GM18870 (cell line): ENCODE measurements at regions not wholly inside any gene's neighbourhood (a gene's known extent, or its start where the extent isn't known, plus 50 kb on each side); places are given as distances from the start of the nearest gene placed in this dataset.

ENCODE experiments used
- ATAC-seq: cut with Tn5 transposase; IDR thresholded peaks from one replicate; pipeline ENCODE4 v1.9.1; 2021; ENCODE audit warnings: moderate library complexity; ENCODE audit not compliant: unreplicated experiment

DNA sequence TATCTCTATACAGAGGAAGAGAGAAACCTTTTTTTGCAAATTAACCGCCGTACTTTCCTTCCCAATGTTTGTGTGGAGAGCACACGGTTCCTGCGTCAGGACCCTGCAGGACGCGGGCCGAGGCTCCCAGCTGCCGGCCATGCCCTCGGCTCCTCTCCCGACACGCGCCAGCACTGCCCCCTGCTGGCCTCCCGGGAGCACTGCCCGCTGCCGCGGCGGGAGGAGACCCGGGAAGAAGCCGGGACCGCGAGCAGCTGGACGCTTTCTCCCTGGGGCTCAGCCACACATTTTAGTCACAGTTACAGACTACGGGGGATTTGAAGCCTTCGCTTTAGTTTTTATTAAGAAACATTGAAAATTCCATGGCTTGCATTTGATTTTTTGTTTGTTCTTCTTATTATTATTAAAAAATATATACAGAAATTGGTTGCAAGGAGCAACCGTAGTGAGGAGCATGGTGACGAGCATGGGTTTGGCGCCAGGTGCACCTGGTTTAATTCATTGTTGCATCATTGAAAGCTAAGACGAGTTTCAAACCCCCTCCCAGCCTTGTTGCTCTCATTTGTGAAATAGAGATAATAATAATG is 401.2 kb downstream of the GALR1 start:
- no peak for ATAC-seq

GRCh38 chr18:77651441-77651840 is 401.8 kb downstream of the GALR1 start:
- no peak for ATAC-seq

DNA sequence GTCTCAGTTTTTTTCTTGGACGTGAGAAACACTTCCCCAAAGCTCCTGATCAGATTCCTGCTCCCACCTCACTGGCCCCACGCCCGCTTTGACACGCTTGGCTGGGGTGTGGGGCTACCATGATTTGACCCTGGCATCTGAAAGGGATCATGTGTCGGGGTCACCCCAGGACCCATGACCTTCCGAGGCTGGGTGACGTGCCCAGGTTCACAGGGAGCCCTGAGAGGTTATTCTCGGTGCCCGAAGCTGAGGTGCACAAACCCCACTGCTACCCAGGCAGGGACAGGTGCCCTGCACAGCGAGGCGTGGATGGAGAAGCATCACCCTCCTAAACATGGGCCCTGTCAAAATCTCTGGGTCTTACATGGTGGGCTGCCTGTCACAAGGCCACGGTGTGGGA is 404.1 kb downstream of the GALR1 start:
- no peak for ATAC-seq

DNA sequence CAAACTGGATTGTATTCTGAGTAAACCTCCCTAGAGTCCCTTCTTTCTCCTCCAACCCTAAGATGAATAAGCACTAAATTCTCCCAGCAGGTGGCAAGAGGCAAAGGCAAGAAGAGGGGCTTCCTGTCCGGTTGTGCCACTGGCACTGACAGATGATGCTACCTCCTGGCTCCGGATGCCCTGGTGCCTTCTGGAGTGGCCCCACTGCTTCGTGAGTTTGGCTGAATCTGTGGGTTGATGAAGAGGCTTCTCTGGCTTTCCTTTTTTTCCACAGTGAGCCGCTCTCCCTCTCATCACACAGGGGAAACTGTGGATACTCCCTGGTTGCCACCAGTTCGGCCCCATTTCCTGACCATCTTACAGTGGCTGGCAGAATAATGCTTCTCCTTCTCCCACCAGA is 404.7 kb downstream of the GALR1 start:
- ATAC-seq = no peak

DNA sequence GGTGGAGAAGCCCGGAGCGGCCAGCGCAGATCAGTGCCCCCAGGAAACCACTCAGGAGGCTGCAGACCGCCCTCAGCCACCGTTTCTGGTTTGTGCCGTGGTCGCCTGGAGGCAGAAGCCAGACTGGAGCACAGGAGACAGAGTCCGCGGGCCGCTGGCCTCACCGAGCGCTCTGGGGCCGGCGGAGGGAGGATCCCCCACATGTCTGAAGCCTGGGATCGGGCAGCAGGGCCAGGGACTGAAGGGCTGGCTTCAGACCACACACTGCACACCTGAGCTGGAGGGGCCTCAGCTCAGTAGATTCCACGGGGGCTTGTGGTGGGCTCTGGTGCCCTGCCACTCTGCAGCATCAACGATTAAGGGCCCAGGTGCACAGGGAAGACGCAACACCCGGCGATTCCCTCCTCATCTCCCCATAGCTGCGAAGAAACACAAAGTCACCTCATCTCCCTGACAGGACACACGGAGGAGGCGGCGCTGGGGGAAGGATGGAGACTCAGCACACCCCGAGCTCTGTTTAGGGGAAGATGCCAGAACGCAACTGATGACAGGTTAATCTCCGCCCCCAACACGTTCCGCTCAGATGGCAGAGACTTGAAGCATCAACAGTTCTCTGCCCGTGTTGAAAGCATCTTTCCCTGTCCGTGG is 408.1 kb downstream of the GALR1 start:
- no peak for ATAC-seq

GRCh38 chr18:77658299-77658662 is 408.6 kb downstream of the GALR1 start:
- ATAC-seq = no peak

- ATAC-seq = no peak
Measured at GRCh38 chr18:77658751-77659448, 409.3 kb downstream of the GALR1 start.

DNA sequence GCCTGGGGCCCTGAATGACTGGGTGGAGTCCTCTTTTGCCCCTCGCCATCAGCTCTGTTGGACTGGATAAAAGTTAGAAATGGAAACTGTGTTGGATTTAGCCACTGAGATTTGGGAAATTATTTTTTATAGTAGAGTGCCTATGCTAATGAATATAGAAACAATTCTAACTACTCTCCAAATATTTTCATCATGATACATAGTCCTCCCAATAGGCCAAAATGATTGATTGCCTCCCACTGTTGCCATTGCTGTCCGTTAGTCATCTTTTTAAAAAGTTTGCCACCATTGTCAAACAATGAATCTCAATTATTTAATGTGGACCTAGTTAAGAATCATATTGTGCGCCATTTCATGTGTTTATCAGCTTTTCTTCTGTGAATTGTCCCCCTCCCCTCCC is 417.0 kb downstream of the GALR1 start:
- no peak for ATAC-seq

DNA sequence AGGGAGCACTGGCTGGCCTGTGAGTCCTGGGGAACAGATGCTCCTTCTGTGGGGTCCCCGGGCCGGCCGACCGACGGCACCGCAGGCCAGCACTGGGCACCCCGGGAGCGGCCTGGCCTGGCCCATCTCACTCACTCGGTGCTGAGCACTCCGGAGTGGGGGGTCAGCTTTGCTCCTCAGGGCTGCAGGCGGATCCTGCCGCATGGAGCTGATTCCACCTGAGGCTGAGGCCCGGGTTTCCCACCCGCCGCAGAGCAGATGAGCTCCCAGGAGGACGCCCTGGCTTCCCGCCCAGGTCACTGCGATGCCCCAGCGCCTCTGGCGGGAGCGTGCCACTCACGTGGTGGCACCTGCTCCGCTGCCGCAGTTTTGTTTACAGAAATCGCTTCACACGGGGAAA is 418.6 kb downstream of the GALR1 start:
- no peak for ATAC-seq

DNA sequence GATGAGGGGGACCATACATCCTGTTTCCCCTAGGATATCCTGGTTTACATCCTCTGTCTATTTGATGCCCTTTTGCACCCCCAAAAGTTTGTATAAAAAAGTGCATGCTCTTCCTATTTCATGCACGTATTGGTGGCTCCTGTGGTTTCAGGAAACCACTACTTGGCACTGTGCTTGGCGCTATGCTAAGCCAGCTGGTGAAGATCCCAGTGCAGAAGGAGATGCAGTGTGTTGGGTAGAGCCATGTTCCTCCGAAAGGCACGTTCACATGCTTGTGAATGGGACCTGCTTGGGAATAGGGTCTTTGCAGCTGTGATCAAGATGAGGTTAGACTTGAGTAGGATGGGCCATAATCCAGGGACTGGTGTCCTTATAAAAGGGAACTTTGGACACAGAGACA is 419.7 kb downstream of the GALR1 start:
- no peak for ATAC-seq

DNA sequence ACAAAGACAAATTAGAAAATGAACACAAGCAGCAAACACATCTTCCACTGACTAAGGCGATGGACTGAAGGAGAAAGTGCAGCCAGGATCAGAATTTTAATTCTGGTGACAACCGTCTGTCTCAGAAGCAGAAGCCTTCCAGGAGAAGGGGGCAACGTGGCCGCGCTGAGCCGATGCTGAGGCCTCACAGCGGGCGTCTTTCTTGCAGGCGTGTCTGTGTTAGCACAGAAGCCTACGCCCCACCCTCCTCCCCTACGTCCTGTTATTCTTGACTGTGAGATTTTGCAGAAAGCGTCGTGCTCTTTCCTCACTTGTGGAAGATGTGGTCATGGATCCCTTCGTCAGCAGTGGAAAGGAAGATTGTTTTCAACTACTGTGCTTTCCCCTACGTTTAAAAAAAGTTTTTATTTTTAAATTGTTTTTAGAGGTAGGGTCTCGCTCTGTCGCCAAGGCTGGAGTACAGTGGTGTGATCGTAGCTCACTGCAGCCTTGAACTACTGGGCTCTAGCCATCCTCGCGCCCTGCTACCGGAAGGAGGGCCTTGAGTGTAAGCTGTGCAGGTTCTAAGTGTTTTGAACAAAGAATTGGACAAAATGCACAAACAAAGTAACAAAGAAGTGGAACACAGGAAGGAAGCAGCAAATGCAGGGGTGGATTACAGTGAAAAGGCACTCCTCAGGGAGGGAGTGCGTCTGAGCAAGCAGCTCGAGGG is 422.0 kb downstream of the GALR1 start:
- no peak for ATAC-seq

- no peak for ATAC-seq
Measured at GRCh38 chr18:77676910-77677309, 427.3 kb downstream of the GALR1 start.

- ATAC-seq = no peak
Measured at GRCh38 chr18:77677536-77677935, 427.9 kb downstream of the GALR1 start.

DNA sequence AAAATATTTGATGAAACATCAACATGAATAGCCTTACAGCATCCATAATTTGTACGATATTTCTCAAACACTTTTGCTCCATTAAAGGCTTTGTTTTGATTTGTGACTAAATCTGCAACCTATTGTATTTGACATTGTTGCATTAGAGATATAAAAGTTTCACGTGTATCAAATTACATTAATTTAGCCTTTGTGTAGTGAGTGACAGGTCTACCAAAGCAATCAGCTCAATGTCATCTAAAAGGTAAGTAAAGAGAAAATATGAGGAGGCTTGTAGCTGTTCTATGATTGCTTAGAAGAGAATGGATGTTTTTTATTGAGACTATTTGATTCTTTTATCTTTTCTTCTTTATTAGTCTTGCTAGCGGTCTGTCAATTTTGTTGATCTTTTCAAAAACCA is 430.2 kb downstream of the GALR1 start:
- no peak for ATAC-seq

DNA sequence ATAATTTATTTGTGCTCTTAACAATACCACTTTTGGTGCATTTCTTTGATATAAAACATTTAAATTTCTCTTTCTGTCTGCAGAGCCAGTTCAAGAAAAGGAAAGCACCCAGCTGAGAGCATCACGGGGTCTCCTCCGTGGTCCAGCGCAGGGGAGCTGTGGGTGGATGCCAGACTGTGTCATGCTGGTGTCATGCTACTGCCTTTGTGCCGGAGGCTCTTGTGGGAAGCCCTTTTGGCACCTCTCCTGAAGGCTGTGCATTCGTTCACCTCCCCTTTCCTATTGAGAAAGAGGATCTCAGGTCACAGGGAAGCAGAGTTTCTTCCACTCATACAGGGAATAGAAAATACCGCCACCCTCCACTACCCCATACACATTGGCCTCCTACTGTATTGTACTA is 450.4 kb downstream of the GALR1 start:
- no peak for ATAC-seq

DNA sequence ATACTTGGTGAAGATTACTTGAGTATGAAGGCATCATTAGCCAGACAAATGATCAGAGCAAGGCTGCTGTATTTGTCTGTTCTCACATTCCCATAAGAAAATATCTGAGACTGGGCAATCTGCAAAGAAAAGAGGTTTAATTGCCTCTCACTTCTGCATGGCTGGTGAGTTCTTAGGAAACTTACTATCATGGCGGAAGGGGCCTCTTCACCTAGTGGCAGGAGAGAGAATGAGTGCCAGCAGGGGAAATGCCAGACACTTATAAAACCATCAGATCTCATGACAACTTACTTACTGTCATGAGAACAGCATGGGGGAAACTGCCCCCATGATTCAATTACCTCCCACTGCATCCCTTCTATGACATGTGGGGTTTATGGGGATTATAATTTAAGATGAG is 452.3 kb downstream of the GALR1 start:
- no peak for ATAC-seq

- no peak for ATAC-seq
Measured at GRCh38 chr18:77702686-77703085, 453.0 kb downstream of the GALR1 start.

GRCh38 chr18:77705301-77705700 is 455.7 kb downstream of the GALR1 start:
- ATAC-seq = no peak

DNA sequence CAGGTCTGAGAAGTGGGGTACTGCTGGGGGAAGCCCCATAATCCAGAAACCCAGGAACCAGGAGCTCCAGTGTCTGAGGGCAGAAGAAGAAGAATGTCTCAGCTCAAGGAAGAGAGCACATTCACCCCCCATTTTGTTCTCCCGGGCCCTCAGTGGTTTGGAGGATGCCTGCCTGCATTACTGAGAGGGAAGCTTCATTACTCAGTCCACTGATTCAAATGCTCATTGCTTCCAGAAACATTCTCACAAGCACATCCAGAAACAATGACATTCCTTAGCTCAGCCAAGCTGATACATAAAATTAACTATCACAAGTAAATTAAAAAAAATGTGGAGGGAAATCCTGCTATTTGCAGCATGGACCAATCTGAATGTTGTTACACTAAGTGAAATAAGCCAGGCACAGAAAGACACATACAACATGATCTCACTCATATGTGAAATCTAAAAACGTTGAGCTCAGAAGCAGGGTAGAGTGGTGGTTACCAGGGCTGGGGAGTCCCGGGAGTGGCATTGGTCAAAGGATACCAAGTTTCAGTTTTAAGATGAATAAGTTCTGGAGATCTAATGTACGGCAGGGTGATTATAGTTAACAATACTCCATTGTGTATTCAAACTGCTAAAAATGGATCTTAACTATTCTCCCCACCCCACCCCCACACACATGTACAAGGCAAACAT is 459.3 kb downstream of the GALR1 start:
- ATAC-seq = peak; percentile 91

DNA sequence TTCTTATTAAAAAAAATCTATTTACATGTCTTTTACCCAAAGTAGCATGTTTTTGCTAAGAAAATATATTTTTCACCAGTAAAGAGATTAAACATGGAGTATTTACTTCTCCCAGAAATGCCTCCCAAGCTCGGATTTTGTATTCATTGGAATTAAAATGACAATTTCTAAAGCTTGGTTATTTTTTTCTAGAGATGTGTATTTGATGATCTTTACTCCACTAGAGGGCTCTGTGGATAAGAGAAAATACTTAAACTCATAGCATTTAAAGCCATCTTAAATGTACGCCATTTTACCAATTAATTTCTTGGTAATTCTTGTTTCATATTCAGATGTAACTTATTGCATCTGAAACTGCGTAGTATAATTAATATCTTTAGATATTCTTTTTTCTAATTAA is 461.4 kb downstream of the GALR1 start:
- no peak for ATAC-seq

DNA sequence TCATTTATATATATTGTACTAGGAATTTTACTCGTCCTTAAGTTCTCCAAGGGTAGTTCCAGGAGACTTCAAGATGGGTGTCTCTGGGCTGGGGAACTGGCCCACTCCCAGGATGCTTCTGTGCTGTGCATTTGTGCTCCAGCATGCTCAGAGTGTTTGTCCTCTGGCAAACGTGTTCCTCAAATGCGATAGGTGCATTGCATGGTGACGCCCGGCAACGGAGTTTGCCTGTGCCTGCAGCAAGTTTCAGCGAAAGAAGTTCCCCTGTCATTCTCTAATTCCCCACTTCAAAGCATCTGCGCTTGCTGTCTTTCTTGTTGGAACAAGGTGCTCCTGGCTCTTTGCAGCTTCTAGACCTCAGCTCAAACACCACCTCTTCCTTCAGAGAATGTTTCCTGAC is 465.1 kb downstream of the GALR1 start:
- ATAC-seq = no peak
